ENCODE measurements at regions not wholly inside any gene's neighbourhood (a gene's known extent, or its start where the extent isn't known, plus 50 kb on each side); places are given as distances from the start of the nearest gene placed in this dataset.

- H3K27me3 ChIP-seq (ENCODE audit: control insufficient read depth, insufficient read depth, low read length), result no peaks in the 10 kb centered on the region; the same call in 1 of the 2 replicates
- no peak overlapping the region for H3K4me3 ChIP-seq (ENCODE audit: low read depth, low read length)
- TF ChIP-seq CTCF (IDR thresholded peaks at IDR 0.05; ENCODE audit: insufficient read depth, low read depth, low read length), result peak; percentile 88
- no peak for DNase-seq (ENCODE audit: low read depth)
- H3K36me3 ChIP-seq (ENCODE audit: control insufficient read depth, insufficient read depth, low read length), result no peaks in the 10 kb centered on the region
- ChIA-PET CTCF (interaction anchor here (0.9 to 1.6 kb wide), 15 partner anchors 9 to 397 kb away, joined by 3 to 8 read pairs (median 4); no protein-coding TSS in a partner anchor), POLR2A (no interaction called here)
Observed at GRCh38 chr6:188821-189655, 103.2 kb upstream of the DUSP22 start.

- TF ChIP-seq CTCF (IDR thresholded peaks at IDR 0.05; ENCODE audit: insufficient read depth, low read depth, low read length), result no peak
- CTCF ChIA-PET, result interaction anchor here (0.6 to 1.6 kb wide), 3 partner anchors 33 to 388 kb away, joined by 3 to 7 read pairs (median 3); no protein-coding TSS in a partner anchor
- no peaks in the 10 kb centered on the region; the same call in 1 of the 2 replicates for H3K27me3 ChIP-seq (ENCODE audit: control insufficient read depth, insufficient read depth, low read length)
- no peaks in the 10 kb centered on the region for H3K36me3 ChIP-seq (ENCODE audit: control insufficient read depth, insufficient read depth, low read length)
- no peak overlapping the region for H3K4me3 ChIP-seq (ENCODE audit: low read depth, low read length)
- POLR2A ChIA-PET, result no interaction called here
- DNase-seq (ENCODE audit: low read depth), result no peak
Observed at GRCh38 chr6:189676-190075, 102.6 kb upstream of the DUSP22 start.

DNA sequence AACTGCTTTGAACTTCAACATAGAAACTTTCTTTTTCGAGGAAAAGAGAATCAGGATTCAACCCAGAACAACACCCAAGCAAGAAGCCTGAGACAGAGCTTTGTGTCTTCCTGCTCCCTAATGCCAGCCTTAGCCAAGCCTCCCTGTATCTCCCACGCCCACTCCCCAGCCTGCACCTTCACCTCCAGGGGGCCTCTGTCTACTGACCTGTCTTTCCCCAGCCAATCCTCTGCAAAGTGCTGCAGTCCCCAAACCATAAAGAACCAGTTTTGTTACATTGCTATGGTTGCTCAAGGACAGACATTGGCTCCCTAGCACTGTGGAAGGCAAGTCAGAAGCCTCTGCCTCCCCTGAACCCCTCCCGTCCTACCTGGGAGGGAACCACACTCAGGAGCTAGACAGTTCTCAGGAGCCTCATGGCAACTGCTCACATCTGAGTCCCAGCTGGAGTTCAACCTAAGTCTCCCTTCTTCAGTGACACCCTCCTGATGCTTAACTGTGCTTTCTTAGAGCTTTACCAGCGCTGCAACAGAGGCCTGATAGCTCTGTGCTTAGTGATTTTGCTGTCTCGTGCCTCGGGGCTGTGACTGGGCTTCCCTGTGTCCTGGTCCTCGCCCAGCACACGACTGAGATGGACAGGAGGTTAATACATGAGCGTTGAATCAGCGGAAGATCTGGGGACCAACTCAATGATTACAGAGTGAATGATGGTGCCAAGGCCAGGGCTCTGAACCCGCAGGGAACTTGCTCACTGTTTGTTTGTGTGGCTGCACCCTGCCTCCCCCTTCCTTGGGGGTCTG, 101.5 kb upstream of the DUSP22 start:
- no peak for TF ChIP-seq CTCF (IDR thresholded peaks at IDR 0.05; ENCODE audit: insufficient read depth, low read depth, low read length)
- ChIA-PET CTCF (interaction anchor here (0.6 to 1.6 kb wide), 5 partner anchors 10 to 389 kb away, joined by 3 to 7 read pairs (median 3); no protein-coding TSS in a partner anchor), POLR2A (no interaction called here)
- no peak for DNase-seq (ENCODE audit: low read depth)
- no peaks in the 10 kb centered on the region; the same call in 1 of the 2 replicates for H3K27me3 ChIP-seq (ENCODE audit: control insufficient read depth, insufficient read depth, low read length)
- no peaks in the 10 kb centered on the region for H3K36me3 ChIP-seq (ENCODE audit: control insufficient read depth, insufficient read depth, low read length)
- H3K4me3 ChIP-seq (ENCODE audit: low read depth, low read length), result no peak overlapping the region

DNA sequence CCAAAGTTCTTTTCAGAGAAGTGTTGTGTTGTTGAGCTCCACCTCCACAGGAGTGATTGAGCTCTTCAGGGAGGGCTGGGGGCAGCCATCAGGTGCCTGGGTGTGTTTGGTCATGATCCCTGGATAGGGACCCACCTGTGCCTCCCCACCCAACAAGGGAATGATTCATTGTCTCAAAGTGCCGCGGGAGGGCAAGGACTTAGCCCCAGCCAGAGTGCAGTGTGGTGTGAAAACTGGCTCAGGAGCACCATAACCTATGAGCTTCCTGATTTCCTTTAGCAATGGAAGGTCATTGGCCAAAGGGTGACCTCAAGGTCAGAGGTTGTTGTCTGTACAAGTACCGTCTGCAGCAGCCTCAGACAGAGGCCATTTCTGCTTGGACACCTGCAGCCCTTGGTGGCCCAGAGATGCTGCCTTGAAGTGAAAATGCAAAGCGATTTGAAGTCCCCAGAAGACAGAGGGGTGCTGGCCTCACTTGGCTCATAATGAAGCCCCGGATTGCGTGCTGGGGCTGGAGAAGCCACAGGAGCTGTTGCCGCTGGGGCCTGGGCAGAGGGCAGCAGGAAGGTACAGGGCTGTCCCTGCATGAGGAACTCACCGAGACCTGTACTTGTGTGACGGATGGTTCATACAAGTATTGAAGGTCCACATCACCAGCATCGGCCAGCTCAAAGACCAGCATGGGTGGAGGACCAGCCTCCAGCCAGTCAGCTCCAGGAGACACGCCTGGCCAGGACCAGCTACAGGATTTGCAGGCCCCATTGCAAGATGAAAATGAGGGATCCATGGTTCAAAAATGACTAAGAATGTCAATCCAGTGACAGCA, 100.6 kb upstream of the DUSP22 start:
- TF ChIP-seq CTCF (IDR thresholded peaks at IDR 0.05; ENCODE audit: insufficient read depth, low read depth, low read length), result no peak
- CTCF ChIA-PET, result interaction anchor here (0.6 to 1.3 kb wide), 3 partner anchors 8 to 388 kb away, joined by 3 read pairs; no protein-coding TSS in a partner anchor
- POLR2A ChIA-PET, result no interaction called here
- Histone ChIP-seq H3K27me3 (ENCODE audit: control insufficient read depth, insufficient read depth, low read length) (no peaks in the 10 kb centered on the region; the same call in 1 of the 2 replicates), H3K36me3 (ENCODE audit: control insufficient read depth, insufficient read depth, low read length) (no peaks in the 10 kb centered on the region), H3K4me3 (ENCODE audit: low read depth, low read length) (no peak overlapping the region)
- no peak for DNase-seq (ENCODE audit: low read depth)
